PC-9 (cell line): ENCODE measurements at regions not wholly inside any gene's neighbourhood (a gene's known extent, or its start where the extent isn't known, plus 50 kb on each side); places are given as distances from the start of the nearest gene placed in this dataset.

Source experiments
- BruUV-seq: library from RNA; stranded (reverse); fragments of 400-500 nt; replicated peaks from 2 replicates; lab custom pipeline; 2021; lab: Mats Ljungman, UMichigan
- CTCF ChIA-PET: fragments of 300-600 bp; sonication (Branson Sonifier 250); formaldehyde crosslinking; loops from one replicate; lab custom pipeline; 2022; ENCODE audit warnings: antibody characterized with exemption; lab: Charles Lee
- POLR2A ChIA-PET: fragments of 300-600 bp; sonication (Branson Sonifier 250); formaldehyde crosslinking; loops from one replicate; lab custom pipeline; 2022; ENCODE audit warnings: antibody characterized with exemption; ENCODE audit not compliant: unreplicated experiment; lab: Charles Lee
- DNase-seq, 2 experiments: peaks; one replicate each; pipeline versions ENCODE4 v3.0.0 to v3.0.0-alpha.2; 2015 to 2022; ENCODE audit warnings: mixed read lengths in 1 of 2
- H2AFZ ChIP-seq: fragments of 200-600 bp; sonication (generic); 2 replicates; pipeline ENCODE4 v1.8.1; 2017; ENCODE audit warnings: antibody characterized with exemption
- H3F3A ChIP-seq: fragments of 200-600 bp; sonication (generic); 2 replicates; pipeline ENCODE4 v1.8.1; 2017; ENCODE audit warnings: antibody characterized with exemption, mild to moderate bottlenecking, low read depth; ENCODE audit not compliant: insufficient read depth
- H3K27ac ChIP-seq: fragments of 200-600 bp; sonication (generic); 2 replicates; pipeline ENCODE4 v1.6.1; 2016; ENCODE audit warnings: mixed run types
- H3K27me3 ChIP-seq: fragments of 200-600 bp; sonication (generic); 2 replicates; pipeline ENCODE4 v1.6.1; 2016; ENCODE audit warnings: low read depth, mixed run types; ENCODE audit not compliant: insufficient read depth
- H3K36me3 ChIP-seq: fragments of 200-600 bp; sonication (generic); 2 replicates; pipeline ENCODE4 v1.6.1; 2016; ENCODE audit warnings: low read depth, mixed run types
- H3K4me1 ChIP-seq: fragments of 200-600 bp; sonication (generic); replicated peaks from 2 replicates; pipeline ENCODE4 v1.6.1; 2016; ENCODE audit warnings: mixed run types; ENCODE audit not compliant: insufficient read depth
- H3K4me2 ChIP-seq: fragments of 200-600 bp; sonication (generic); 2 replicates; pipeline ENCODE4 v1.6.1; 2017; ENCODE audit warnings: mixed run types
- H3K4me3 ChIP-seq: fragments of 200-600 bp; sonication (generic); 2 replicates; pipeline ENCODE4 v1.6.1; 2016; ENCODE audit warnings: mixed run types
- H3K79me2 ChIP-seq: fragments of 200-600 bp; sonication (generic); 2 replicates; pipeline ENCODE4 v1.6.1; 2017; ENCODE audit warnings: low read depth, mixed run types
- H3K9me2 ChIP-seq: fragments of 200-600 bp; sonication (generic); 2 replicates; pipeline ENCODE4 v1.8.1; 2017; ENCODE audit warnings: mild to moderate bottlenecking; ENCODE audit not compliant: insufficient read depth
- H3K9me3 ChIP-seq: fragments of 200-600 bp; sonication (generic); 2 replicates; pipeline ENCODE4 v1.8.1; 2016; ENCODE audit warnings: low read depth; ENCODE audit not compliant: insufficient read depth
- H4K20me1 ChIP-seq: fragments of 200-600 bp; sonication (generic); 2 replicates; pipeline ENCODE4 v1.8.1; 2017; ENCODE audit not compliant: insufficient read depth
- CTCF ChIP-seq: fragments of 200-600 bp; sonication (generic); conservative IDR thresholded peaks from 2 replicates; pipeline ENCODE4 v1.6.1; 2017; ENCODE audit warnings: mixed run types, antibody characterized with exemption, mild to moderate bottlenecking, moderate library complexity
- EZH2 ChIP-seq: fragments of 200-600 bp; sonication (generic); IDR thresholded peaks from 2 replicates; pipeline ENCODE4 v1.8.0; 2017; ENCODE audit warnings: antibody characterized with exemption, low read depth
- intact Hi-C: fragments of 100-400 bp; cut with micrococcal nuclease; formaldehyde crosslinking; loops from one replicate; pipeline ENCODE4 v1.10.0; 2022; ENCODE audit not compliant: unreplicated experiment

GRCh38 chr13:73189362-73189761 lies 130.6 kb downstream of the KLF5 start:
- H3K4me3 ChIP-seq, result no peak overlapping the region
- no peaks in the 10 kb centered on the region for H4K20me1 ChIP-seq
- BruUV-seq, result no TSS peak
- H3K9me3 ChIP-seq, result peaks cover 3% of the 10 kb centered on the region; the same call in 1 of the 2 replicates
- no peak overlapping the region; the same call in 1 of the 2 replicates for H2AFZ ChIP-seq
- CTCF ChIA-PET, result interaction anchor here (0.5 kb wide), 1 partner anchor 349 kb away, joined by 12 read pairs; no protein-coding TSS in a partner anchor
- intact Hi-C loops, result no loop called here
- TF ChIP-seq EZH2 (no peak), CTCF (no peak)
- H3K4me2 ChIP-seq, result no peak overlapping the region
- H3K27me3 ChIP-seq, result no peaks in the 10 kb centered on the region
- peak in 1 of 2 experiments; percentile 62 for DNase-seq
- H3K27ac ChIP-seq, result no peak overlapping the region
- POLR2A ChIA-PET, result no interaction called here
- H3K4me1 ChIP-seq, result peaks cover 28% of the 10 kb centered on the region
- peaks cover 19% of the 10 kb centered on the region; the same call in 1 of the 2 replicates for H3F3A ChIP-seq
- no peaks in the 10 kb centered on the region for H3K79me2 ChIP-seq
- no peaks in the 10 kb centered on the region for H3K9me2 ChIP-seq
- H3K36me3 ChIP-seq, result no peaks in the 10 kb centered on the region

GRCh38 chr13:73187106-73187505 lies 128.3 kb downstream of the KLF5 start:
- Histone ChIP-seq H3K4me1 (peaks cover 19% of the 10 kb centered on the region; the same call in 1 of the 2 replicates), H3K9me2 (no peaks in the 10 kb centered on the region), H3K27ac (no peak overlapping the region), H3K4me2 (no peak overlapping the region), H3K9me3 (no peaks in the 10 kb centered on the region), H4K20me1 (no peaks in the 10 kb centered on the region), H3K79me2 (no peaks in the 10 kb centered on the region), H3K27me3 (no peaks in the 10 kb centered on the region), H3K36me3 (no peaks in the 10 kb centered on the region), H2AFZ (no peak overlapping the region), H3F3A (peaks cover 18% of the 10 kb centered on the region; the same call in 1 of the 2 replicates), H3K4me3 (no peak overlapping the region)
- TF ChIP-seq EZH2 (no peak), CTCF (no peak)
- intact Hi-C loops, result no loop called here
- CTCF ChIA-PET, result no interaction called here
- POLR2A ChIA-PET, result no interaction called here
- BruUV-seq, result no TSS peak
- DNase-seq, result no peak

- intact Hi-C loops, result no loop called here
Observed at GRCh38 chr13:73179650-73180274, 121.0 kb downstream of the KLF5 start.

More at GRCh38 chr13:73179650-73180274, 121.0 kb downstream of the KLF5 start:
- ChIA-PET POLR2A (interaction anchor here (0.6 kb wide), 1 partner anchor 240 kb away, joined by 5 read pairs; no protein-coding TSS in a partner anchor), CTCF (no interaction called here)
- Histone ChIP-seq H3K4me3 (no peak overlapping the region), H3K4me2 (no peak overlapping the region), H3K4me1 (0 out of 2 replicates have a peak, but pooled peaks cover under 1% of the 10 kb centered on the region), H3F3A (no peaks in the 10 kb centered on the region), H3K9me2 (no peaks in the 10 kb centered on the region), H3K79me2 (no peaks in the 10 kb centered on the region), H3K27ac (no peak overlapping the region), H4K20me1 (no peaks in the 10 kb centered on the region), H3K36me3 (no peaks in the 10 kb centered on the region), H2AFZ (no peak overlapping the region), H3K27me3 (no peaks in the 10 kb centered on the region), H3K9me3 (no peaks in the 10 kb centered on the region)
- BruUV-seq, result no TSS peak
- no peak for TF ChIP-seq EZH2
- TF ChIP-seq CTCF, result no peak
- DNase-seq, result no peak
